HL-60 (cell line): ENCODE measurements at regions not wholly inside any gene's neighbourhood (a gene's known extent, or its start where the extent isn't known, plus 50 kb on each side); places are given as distances from the start of the nearest gene placed in this dataset.

Source experiments
- DNase-seq, 2 experiments: peaks; one replicate each; pipeline ENCODE4 v3.0.0-alpha.2; 2010 to 2020; ENCODE audit warnings: low read depth in 1 of 2, low spot score in 1 of 2
- H3K27ac ChIP-seq: fragments of 250-450 bp; sonication (Bioruptor Pico); replicated peaks from 2 replicates; pipeline ENCODE4 v1.5.1; 2020; ENCODE audit warnings: mild to moderate bottlenecking, moderate library complexity
- H3K27me3 ChIP-seq: fragments of 250-450 bp; sonication (Bioruptor Pico); 2 replicates; pipeline ENCODE4 v1.5.1; 2021; ENCODE audit warnings: mild to moderate bottlenecking, moderate library complexity; ENCODE audit not compliant: insufficient read depth, poor library complexity, severe bottlenecking
- H3K4me3 ChIP-seq: replicated peaks from 2 replicates; pipeline ENCODE4 v1.5.1; 2011; ENCODE audit warnings: mild to moderate bottlenecking, control low read depth, low read length; ENCODE audit not compliant: insufficient read depth
- GABPA ChIP-seq: IDR thresholded peaks from 2 replicates; pipeline ENCODE4 v1.6.1; 2012; ENCODE audit warnings: low read depth
- POLR2AphosphoS5 ChIP-seq: IDR thresholded peaks from 2 replicates; pipeline ENCODE4 v1.6.1; 2012; ENCODE audit warnings: low read depth
- SPI1 ChIP-seq: IDR thresholded peaks from 2 replicates; pipeline ENCODE4 v1.6.1; 2012; ENCODE audit warnings: low read depth, mild to moderate bottlenecking, borderline replicate concordance
- TF ChIP-seq, protein P1 (sequence below): IDR thresholded peaks from one replicate; pipeline ENCODE4 v1.5.1; 2011; ENCODE audit warnings: low read length, control low read depth, inconsistent platforms; ENCODE audit not compliant: insufficient read depth
- TF ChIP-seq, protein P2 (sequence below): IDR thresholded peaks from 2 replicates; pipeline ENCODE4 v1.6.1; 2012; ENCODE audit warnings: low read depth; ENCODE audit not compliant: insufficient replicate concordance

DNA sequence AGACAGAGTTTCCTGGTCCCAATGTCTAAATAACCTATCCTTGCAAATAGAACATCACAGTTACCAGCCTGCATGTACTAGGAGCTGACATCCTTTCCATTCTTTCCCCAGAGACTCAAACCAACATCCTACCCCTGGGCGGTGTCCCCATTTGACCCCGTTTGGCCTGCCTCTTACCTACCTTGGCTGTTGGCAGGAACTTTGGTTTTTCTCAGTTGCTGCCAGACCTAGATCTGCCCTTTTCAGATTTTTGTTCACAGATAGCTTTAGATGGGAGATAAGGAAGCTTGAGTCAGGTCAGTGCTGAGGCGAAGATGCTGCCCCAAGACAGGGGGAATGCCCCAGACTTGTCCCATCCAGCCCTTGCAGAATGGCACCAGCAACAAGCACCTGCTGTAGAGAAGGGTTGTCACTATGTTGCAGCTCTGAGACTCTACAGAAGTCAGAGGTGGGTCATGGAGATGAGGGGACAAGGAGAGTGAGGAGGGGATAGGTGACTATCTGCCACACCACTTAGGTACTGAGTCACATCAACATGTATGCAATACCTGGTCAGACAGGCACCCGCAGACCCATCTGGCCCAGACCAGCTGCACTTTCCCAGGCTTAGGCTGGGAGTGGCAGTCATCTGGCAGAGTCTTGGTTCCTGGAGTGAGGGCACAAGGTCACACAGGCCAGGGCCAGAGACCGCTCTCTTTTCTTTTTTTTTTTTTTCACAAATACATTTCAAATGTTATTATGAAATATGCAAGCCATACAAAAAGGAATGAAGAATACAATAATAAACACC lies 61.5 kb upstream of the POU2AF1 start:
- Histone ChIP-seq H3K4me3 (no peak overlapping the region), H3K27ac (no peak overlapping the region), H3K27me3 (no peaks in the 10 kb centered on the region)
- DNase-seq, result no peak
- TF ChIP-seq, protein P1, sequence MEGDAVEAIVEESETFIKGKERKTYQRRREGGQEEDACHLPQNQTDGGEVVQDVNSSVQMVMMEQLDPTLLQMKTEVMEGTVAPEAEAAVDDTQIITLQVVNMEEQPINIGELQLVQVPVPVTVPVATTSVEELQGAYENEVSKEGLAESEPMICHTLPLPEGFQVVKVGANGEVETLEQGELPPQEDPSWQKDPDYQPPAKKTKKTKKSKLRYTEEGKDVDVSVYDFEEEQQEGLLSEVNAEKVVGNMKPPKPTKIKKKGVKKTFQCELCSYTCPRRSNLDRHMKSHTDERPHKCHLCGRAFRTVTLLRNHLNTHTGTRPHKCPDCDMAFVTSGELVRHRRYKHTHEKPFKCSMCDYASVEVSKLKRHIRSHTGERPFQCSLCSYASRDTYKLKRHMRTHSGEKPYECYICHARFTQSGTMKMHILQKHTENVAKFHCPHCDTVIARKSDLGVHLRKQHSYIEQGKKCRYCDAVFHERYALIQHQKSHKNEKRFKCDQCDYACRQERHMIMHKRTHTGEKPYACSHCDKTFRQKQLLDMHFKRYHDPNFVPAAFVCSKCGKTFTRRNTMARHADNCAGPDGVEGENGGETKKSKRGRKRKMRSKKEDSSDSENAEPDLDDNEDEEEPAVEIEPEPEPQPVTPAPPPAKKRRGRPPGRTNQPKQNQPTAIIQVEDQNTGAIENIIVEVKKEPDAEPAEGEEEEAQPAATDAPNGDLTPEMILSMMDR, result no peak
- no peak for TF ChIP-seq SPI1
- no peak for TF ChIP-seq POLR2AphosphoS5
- TF ChIP-seq GABPA, result no peak
- TF ChIP-seq, protein P2, sequence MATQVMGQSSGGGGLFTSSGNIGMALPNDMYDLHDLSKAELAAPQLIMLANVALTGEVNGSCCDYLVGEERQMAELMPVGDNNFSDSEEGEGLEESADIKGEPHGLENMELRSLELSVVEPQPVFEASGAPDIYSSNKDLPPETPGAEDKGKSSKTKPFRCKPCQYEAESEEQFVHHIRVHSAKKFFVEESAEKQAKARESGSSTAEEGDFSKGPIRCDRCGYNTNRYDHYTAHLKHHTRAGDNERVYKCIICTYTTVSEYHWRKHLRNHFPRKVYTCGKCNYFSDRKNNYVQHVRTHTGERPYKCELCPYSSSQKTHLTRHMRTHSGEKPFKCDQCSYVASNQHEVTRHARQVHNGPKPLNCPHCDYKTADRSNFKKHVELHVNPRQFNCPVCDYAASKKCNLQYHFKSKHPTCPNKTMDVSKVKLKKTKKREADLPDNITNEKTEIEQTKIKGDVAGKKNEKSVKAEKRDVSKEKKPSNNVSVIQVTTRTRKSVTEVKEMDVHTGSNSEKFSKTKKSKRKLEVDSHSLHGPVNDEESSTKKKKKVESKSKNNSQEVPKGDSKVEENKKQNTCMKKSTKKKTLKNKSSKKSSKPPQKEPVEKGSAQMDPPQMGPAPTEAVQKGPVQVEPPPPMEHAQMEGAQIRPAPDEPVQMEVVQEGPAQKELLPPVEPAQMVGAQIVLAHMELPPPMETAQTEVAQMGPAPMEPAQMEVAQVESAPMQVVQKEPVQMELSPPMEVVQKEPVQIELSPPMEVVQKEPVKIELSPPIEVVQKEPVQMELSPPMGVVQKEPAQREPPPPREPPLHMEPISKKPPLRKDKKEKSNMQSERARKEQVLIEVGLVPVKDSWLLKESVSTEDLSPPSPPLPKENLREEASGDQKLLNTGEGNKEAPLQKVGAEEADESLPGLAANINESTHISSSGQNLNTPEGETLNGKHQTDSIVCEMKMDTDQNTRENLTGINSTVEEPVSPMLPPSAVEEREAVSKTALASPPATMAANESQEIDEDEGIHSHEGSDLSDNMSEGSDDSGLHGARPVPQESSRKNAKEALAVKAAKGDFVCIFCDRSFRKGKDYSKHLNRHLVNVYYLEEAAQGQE, result no peak

DNA sequence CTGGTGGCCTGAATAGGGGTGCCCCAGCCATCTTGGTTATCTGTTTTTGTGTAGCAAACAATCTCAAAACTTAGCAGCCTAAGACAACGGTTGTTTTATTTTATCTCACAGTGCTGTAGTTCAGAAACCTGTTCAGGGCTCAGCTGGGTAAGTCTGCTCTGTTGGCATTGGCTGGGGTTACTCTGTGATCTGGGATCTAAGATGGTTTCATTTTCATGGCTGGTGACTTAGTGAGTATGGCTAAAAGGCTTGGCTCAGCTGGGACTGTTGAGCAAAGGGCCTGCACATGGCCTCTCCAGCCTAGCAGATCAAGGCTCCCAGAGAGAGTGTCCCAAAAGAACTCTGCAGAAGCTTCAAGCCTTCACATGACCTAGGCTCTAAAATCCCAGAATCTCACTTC lies 60.8 kb upstream of the POU2AF1 start:
- TF ChIP-seq GABPA (no peak), SPI1 (no peak), POLR2AphosphoS5 (no peak)
- TF ChIP-seq, protein P2, result no peak
- TF ChIP-seq, protein P1, result no peak
- no peak overlapping the region for H3K27ac ChIP-seq
- H3K27me3 ChIP-seq, result no peaks in the 10 kb centered on the region
- H3K4me3 ChIP-seq, result no peak overlapping the region
- DNase-seq, result no peak

DNA sequence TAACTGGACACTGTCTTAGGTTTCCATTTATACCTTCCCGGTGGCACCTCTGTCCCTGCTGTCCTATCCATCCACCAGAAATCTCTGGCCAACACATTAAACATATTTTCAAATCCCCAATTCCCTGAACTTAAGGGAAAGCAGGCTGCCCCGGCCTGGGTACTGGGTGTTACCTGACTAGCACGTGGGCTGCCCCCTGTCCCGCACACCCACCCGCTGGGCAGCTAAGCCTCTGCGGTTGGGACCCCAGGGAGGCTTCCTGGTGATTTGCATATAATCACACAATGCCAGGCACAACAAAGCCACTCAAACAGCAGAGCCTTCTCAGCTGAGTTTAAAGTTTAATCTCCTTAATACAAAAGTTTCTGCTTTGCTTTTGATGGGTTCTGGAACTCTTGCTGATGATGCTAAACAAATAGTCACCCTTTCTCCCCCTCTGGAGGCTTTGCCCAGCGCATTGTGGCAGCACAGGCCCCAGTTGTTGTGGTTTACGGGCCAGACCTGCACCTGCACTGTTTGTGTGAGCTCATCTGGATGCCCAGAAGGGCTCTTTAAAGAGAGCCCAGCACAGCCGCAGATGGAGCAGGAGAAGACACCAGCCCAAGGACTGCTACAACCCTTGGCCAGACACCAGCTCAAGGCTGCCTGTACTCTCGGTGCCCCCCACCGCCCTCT lies 59.9 kb upstream of the POU2AF1 start:
- H3K27ac ChIP-seq, result no peak overlapping the region
- no peak for DNase-seq
- no peak overlapping the region for H3K4me3 ChIP-seq
- no peaks in the 10 kb centered on the region for H3K27me3 ChIP-seq
- TF ChIP-seq GABPA, result no peak
- TF ChIP-seq, protein P2, result no peak
- TF ChIP-seq, protein P1, result no peak
- no peak for TF ChIP-seq SPI1
- TF ChIP-seq POLR2AphosphoS5, result no peak
